Adrenal gland (tissue), 5 donors: ENCODE measurements at regions not wholly inside any gene's neighbourhood (a gene's known extent, or its start where the extent isn't known, plus 50 kb on each side); places are given as distances from the start of the nearest gene placed in this dataset.

Experiments used
- POLR2A ChIP-seq, 2 donors: fragments of 450-650 bp; IDR thresholded peaks; one replicate each; pipeline ENCODE4 v1.6.1; 2017; ENCODE audit warnings: antibody characterized with exemption in 2 of 2, mild to moderate bottlenecking in 2 of 2, moderate library complexity in 1 of 2
- TF ChIP-seq, protein P1 (sequence below), 6 experiments: fragments of 450-650 bp in 4 of 6; fragments of 200-600 bp in 2 of 6; sonication (generic) in 1 of 6; IDR thresholded peaks; 1 replicate in 5 of 6; 2 replicates in 1 of 6; pipeline versions ENCODE4 v1.5.1 to v1.8.0; 2016 to 2021; ENCODE audit warnings: antibody characterized with exemption in 6 of 6, mild to moderate bottlenecking in 2 of 6, moderate library complexity in 1 of 6
- donor health status: DM: no; HTN: no; CAD: no.

DNA sequence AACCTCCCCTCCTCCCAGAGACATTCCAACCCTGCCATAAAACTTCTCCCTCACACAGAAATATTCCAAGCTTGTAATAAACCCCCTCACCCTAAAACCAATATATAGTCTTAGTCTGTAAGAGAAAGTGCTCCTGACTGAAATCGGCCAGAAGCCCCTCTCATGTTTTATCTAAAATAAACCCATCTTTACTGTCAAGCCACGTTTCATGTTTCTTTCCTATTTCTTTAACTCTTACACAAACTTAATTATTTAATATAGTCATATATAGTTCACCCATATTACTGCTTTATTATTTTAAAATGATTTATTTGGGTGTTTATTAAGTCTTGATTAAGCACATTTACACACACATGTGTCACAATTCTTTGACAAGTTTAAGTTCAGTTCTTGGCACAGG is 191.3 kb upstream of the AADAT start:
- TF ChIP-seq POLR2A (IDR thresholded peaks at IDR 0.05), result no peak
- TF ChIP-seq, protein P1, sequence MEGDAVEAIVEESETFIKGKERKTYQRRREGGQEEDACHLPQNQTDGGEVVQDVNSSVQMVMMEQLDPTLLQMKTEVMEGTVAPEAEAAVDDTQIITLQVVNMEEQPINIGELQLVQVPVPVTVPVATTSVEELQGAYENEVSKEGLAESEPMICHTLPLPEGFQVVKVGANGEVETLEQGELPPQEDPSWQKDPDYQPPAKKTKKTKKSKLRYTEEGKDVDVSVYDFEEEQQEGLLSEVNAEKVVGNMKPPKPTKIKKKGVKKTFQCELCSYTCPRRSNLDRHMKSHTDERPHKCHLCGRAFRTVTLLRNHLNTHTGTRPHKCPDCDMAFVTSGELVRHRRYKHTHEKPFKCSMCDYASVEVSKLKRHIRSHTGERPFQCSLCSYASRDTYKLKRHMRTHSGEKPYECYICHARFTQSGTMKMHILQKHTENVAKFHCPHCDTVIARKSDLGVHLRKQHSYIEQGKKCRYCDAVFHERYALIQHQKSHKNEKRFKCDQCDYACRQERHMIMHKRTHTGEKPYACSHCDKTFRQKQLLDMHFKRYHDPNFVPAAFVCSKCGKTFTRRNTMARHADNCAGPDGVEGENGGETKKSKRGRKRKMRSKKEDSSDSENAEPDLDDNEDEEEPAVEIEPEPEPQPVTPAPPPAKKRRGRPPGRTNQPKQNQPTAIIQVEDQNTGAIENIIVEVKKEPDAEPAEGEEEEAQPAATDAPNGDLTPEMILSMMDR (IDR thresholded peaks at IDR 0.05), result no peak
